Body of pancreas (tissue), 4 donors: ENCODE measurements at regions not wholly inside any gene's neighbourhood (a gene's known extent, or its start where the extent isn't known, plus 50 kb on each side); places are given as distances from the start of the nearest gene placed in this dataset.

Experiments used
- POLR2A ChIP-seq, 3 donors: fragments of 450-650 bp; IDR thresholded peaks; one replicate each; pipeline ENCODE4 v1.6.1; 2016; ENCODE audit warnings: antibody characterized with exemption in 3 of 3, mild to moderate bottlenecking in 2 of 3
- TF ChIP-seq, protein P1 (sequence below), 7 experiments: fragments of 450-650 bp in 4 of 7; fragments of 200-600 bp in 3 of 7; sonication (generic) in 3 of 7; IDR thresholded peaks; one replicate each; pipeline ENCODE4 v1.5.1; 2016 to 2019; ENCODE audit warnings: antibody characterized with exemption in 7 of 7

DNA sequence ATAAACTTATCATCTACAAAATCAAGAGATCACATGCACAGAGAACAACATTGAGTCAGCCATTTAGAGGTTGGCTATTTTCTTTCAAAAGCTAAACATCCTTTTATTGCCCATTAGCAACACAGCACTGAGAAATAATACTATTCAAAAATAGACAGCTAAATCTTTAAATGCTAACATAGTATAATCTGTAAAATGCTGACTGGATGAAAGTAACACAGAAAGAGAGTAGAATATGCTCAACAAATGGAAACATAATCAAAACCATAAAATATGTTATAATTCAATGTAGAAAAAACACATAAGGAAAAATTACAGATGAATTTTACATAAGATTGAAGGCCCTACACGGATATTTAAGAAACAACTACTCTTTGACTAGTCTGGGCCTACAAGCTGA lies 56.5 kb upstream of the COL3A1 start:
- TF ChIP-seq, protein P1, sequence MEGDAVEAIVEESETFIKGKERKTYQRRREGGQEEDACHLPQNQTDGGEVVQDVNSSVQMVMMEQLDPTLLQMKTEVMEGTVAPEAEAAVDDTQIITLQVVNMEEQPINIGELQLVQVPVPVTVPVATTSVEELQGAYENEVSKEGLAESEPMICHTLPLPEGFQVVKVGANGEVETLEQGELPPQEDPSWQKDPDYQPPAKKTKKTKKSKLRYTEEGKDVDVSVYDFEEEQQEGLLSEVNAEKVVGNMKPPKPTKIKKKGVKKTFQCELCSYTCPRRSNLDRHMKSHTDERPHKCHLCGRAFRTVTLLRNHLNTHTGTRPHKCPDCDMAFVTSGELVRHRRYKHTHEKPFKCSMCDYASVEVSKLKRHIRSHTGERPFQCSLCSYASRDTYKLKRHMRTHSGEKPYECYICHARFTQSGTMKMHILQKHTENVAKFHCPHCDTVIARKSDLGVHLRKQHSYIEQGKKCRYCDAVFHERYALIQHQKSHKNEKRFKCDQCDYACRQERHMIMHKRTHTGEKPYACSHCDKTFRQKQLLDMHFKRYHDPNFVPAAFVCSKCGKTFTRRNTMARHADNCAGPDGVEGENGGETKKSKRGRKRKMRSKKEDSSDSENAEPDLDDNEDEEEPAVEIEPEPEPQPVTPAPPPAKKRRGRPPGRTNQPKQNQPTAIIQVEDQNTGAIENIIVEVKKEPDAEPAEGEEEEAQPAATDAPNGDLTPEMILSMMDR (IDR thresholded peaks at IDR 0.05), result no peak
- TF ChIP-seq POLR2A (IDR thresholded peaks at IDR 0.05), result no peak
